A549 (cell line): ENCODE measurements at regions not wholly inside any gene's neighbourhood (a gene's known extent, or its start where the extent isn't known, plus 50 kb on each side); places are given as distances from the start of the nearest gene placed in this dataset.
"Not testable (repeated sequence)": the region's sequence is repeated elsewhere in the genome, so short reads cannot be mapped to it uniquely, and the experiment has no call there.

Experiments
- ATAC-seq, 2 experiments: fragments of 200-7000 bp in 1 of 2; fragments of >200 bp in 1 of 2; cut with Nextera tagmentation in 1 of 2; cut with Tn5 transposase in 1 of 2; 3 replicates each; pipeline versions ENCODE4 v1.8.0 to v1.9.1; 2018 to 2020; ENCODE audit warnings: mild to moderate bottlenecking in 1 of 2, moderate library complexity in 1 of 2
- CTCF ChIA-PET: fragments of 300-600 bp; sonication (Branson Sonifier 250); formaldehyde crosslinking; extraction: SDS; loops from one replicate; lab custom pipeline; 2021; ENCODE audit warnings: antibody characterized with exemption, inconsistent platforms; lab: Yijun Ruan, JAX
- POLR2A ChIA-PET: fragments of 350-600 bp; formaldehyde crosslinking; extraction: SDS; loops from one replicate; lab custom pipeline; 2021; ENCODE audit warnings: antibody characterized with exemption, inconsistent platforms; lab: Yijun Ruan, JAX
- DNase-seq, 2 experiments: peaks; one replicate each; pipeline versions ENCODE4 v3.0.0 to v3.0.0-alpha.2; 2011 to 2016; ENCODE audit warnings: low read depth in 1 of 2, low spot score in 1 of 2
- FAIRE-seq: peaks from 2 replicates; lab custom pipeline; 2011; peaks lifted over from hg19 to GRCh38; lab: Jason Lieb, UNC
- H3K27ac ChIP-seq, 2 experiments: fragments of >200 bp; sonication (Bioruptor Twin); formaldehyde crosslinking; 3 replicates each; pipeline ENCODE4 v1.5.1; 2016 to 2017
- H3K4me1 ChIP-seq: fragments of >200 bp; sonication (Bioruptor Twin); formaldehyde crosslinking; 3 replicates; pipeline ENCODE4 v1.6.1; 2016
- H3K4me2 ChIP-seq: fragments of >200 bp; sonication (Bioruptor Twin); formaldehyde crosslinking; 3 replicates; pipeline ENCODE4 v1.6.1; 2016
- H3K4me3 ChIP-seq: fragments of >200 bp; sonication (Bioruptor Twin); formaldehyde crosslinking; 3 replicates; pipeline ENCODE4 v1.5.1; 2016
- H3K9me3 ChIP-seq: fragments of >200 bp; sonication (Bioruptor Twin); formaldehyde crosslinking; 3 replicates; pipeline ENCODE4 v1.6.1; 2016
- WGBS: methylation state at CpG from one replicate; pipeline ENCODE4 v1.1.6; 2017; ENCODE audit errors: missing lambda C conversion rate; 5-methylcytosine and 5-hydroxymethylcytosine counted together

DNA sequence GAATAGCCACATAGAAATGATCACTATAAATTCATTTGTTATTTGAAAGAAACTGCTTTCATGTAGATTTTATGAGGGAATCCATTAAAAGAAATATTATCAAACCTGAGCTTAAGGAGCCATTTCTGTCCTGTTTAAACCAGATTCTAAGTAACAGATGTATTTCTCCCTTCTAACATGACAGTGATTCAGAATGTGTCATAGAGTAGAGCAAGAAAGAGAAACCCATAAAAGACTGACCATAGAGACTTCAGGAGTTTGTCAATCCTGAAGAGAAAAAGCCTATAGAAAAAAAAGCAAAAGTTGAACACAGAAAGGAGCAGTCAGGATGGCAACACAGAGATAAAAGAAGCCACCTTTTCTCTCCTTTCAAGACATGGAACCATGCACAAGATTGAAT, 390.6 kb downstream of the PRIM2 start:
- H3K9me3 ChIP-seq, FAIRE-seq, H3K4me3 ChIP-seq, H3K4me2 ChIP-seq, CTCF ChIA-PET, ATAC-seq, DNase-seq, POLR2A ChIA-PET, H3K27ac ChIP-seq, H3K4me1 ChIP-seq: not testable (repeated sequence)

DNA sequence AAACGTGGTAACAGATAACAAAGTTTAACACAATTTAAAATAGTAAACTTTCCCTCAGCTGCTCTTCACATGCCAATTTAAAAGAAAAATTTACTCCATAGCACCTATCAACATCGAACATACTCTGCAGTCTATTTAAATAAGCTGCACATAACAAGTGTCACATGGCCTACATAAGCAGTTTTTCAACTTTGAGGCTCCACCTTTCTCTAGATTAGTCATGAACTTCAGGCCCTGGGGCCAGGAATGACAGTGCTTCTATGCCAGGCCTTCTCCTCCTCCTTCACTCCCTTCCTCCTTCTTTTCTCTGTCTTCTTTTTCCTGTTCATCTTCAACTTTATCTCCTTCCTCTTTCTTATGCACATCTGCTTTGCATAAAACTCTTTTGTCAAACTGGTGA, 405.1 kb downstream of the PRIM2 start:
- H3K4me1 ChIP-seq, FAIRE-seq, H3K4me2 ChIP-seq, H3K27ac ChIP-seq, ATAC-seq, POLR2A ChIA-PET, H3K9me3 ChIP-seq, H3K4me3 ChIP-seq, CTCF ChIA-PET: not testable (repeated sequence)
- peak in 1 of 2 experiments; percentile 18 for DNase-seq
- 22% methylated on average over 2 of the region's 2 CpGs for WGBS

DNA sequence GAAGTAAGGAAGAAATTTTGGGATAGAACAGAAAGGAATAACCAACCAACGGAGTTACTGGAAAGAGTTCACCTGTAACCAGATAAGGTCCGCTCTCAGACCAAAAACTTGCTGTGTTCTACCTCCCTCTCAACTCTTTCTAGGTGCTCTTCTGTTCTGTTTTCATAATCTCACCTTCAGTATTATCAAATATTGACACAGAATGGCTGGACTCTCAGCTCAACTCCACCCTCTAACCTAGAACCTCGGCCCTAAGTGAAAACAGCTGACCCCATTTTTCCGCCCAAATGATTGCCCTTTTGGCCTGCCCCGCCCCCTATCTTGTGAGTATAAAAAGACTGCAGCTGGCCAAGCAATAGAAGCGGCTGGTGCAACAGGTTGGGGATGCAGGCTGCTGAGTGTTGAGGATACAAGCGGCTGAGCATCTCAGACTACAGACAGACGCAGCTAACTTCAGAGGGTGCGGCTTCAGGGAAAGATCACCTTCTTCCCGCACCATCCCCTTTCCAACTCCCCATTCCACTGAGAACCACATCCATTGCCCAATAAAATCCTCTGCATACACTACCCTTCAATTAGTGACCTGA, 406.5 kb downstream of the PRIM2 start:
- CTCF ChIA-PET, H3K4me3 ChIP-seq, ATAC-seq, H3K4me1 ChIP-seq, H3K27ac ChIP-seq, DNase-seq, H3K4me2 ChIP-seq, POLR2A ChIA-PET, H3K9me3 ChIP-seq, FAIRE-seq: not testable (repeated sequence)
- 63% methylated on average over 10 of the region's 10 CpGs for WGBS

DNA sequence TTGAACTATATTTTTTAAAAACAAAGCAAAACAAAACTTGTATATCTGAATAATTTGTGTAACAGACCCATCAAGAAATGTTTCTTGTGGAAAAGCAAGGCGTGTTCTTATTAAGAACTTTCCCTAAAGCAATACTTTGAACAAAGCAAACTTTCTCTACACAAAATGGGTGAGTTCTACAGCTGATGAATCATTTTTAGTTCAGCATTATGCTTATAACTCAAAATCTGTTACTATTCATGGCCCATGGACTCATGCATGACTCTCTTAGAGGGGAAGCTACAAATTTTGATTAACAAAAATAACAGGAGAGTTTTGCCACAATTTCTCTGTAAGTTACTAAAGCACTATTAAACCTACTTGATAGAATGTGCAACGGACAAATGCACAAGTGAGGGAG, 412.0 kb downstream of the PRIM2 start:
- H3K27ac ChIP-seq, POLR2A ChIA-PET, H3K4me1 ChIP-seq, H3K9me3 ChIP-seq, FAIRE-seq, DNase-seq, CTCF ChIA-PET, H3K4me2 ChIP-seq, H3K4me3 ChIP-seq, ATAC-seq: not testable (repeated sequence)
- 13% methylated on average over 1 of the region's 2 CpGs for WGBS

DNA sequence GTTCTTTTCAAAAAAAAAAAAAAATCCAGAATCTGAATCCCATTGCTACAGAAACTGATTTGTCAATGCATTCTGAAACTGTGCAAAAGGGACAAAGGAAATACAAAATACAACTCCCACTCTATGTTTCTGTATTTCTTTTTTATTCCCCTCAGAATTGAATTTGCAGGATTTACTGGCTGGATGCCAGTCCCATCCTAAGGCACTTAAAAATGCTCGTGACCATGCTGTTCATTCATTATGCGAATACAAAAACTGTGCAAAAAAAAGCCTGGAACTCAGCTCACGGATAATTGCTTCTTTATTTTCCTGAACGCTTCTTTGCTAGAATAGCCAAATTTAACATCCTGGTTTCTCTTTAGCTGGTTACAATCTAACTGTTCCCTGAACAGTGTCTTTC, 413.3 kb downstream of the PRIM2 start:
- WGBS: 39% methylated on average over 4 of the region's 4 CpGs
- H3K27ac ChIP-seq, H3K4me2 ChIP-seq, FAIRE-seq, CTCF ChIA-PET, H3K9me3 ChIP-seq, H3K4me1 ChIP-seq, POLR2A ChIA-PET, ATAC-seq, DNase-seq, H3K4me3 ChIP-seq: not testable (repeated sequence)

DNA sequence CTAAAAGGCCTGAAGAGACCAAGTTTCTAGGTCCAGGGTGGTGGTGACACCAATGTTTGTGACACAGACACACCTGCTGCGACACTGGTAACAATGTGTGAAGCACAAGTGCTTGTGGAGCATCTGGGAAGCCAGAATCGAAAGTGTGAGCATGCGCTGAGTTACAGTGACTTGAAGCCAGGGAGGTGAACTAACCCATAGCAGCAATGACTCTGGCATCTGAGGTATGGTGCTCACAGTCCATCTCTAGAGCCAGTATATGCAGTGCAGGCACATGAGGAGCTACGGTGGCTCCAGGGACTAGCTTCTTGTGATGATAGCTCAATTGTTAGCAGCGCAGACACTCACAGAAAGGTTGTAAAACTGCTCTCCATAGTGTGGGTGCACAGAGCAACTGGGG, 430.3 kb downstream of the PRIM2 start:
- DNase-seq, ATAC-seq, FAIRE-seq, H3K4me1 ChIP-seq, CTCF ChIA-PET, H3K27ac ChIP-seq, H3K9me3 ChIP-seq, H3K4me2 ChIP-seq, POLR2A ChIA-PET, H3K4me3 ChIP-seq: not testable (repeated sequence)
- 42% methylated on average over 3 of the region's 5 CpGs for WGBS

DNA sequence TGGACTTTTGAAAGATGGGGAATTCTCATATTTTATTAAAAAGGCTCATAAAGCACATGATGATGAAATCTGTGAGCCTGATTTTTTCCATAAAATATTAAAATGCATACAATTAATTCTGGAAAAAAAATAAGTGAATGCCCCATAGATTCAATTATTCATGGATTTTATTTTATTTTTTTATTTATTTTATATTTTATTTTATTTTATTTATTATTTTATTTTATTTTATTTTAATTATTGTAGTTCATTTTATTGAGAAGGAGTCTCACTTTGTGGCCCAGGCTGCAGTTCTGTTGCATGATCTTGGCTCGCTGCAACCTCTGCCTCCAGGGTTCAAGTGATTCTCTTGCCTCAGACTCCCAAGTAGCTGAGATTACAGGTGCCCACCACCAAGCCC, 442.4 kb downstream of the PRIM2 start:
- POLR2A ChIA-PET, CTCF ChIA-PET, H3K4me1 ChIP-seq, H3K27ac ChIP-seq, FAIRE-seq, H3K4me3 ChIP-seq, H3K9me3 ChIP-seq, H3K4me2 ChIP-seq, DNase-seq, ATAC-seq: not testable (repeated sequence)
- WGBS: 37% methylated on average over 1 of the region's 1 CpG

DNA sequence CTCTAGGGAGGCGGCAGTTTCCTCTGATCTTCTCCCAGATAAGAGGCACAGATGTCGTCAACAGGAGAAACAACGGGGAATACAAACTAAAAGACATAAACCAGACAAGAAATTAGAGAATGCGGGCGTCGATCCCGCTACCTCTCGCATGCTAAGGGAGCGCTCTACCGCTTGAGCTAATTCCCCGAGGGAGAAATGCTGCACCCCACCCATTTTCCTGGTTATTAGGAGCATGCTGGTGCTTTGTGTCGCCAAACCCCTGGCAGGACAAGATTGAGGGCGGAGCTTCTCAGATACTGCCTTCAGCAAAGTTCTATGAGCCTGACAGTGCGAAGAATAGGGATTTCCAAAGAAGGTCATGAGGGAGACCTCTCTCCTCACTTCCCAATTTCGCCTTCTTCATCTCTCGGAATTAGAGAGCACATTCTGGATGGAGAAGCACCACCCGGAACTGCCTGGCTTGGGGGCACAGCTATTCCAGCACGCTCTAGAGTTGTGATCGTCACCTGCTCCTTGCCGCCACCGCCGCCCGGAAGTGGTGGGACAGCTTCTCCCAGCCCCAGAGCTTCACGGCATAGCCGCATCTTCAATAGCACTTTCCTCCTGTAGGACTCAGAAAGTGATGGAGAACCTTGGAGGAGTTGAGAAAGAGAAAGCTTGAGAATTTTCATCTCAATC, 475.4 kb downstream of the PRIM2 start:
- H3K27ac ChIP-seq, CTCF ChIA-PET, H3K4me3 ChIP-seq, H3K9me3 ChIP-seq, POLR2A ChIA-PET, H3K4me2 ChIP-seq, FAIRE-seq, H3K4me1 ChIP-seq: not testable (repeated sequence)
- 31% methylated on average over 22 of the region's 25 CpGs for WGBS
- ATAC-seq (peak; percentile 78 to 99), DNase-seq (peak in 1 of 2 experiments; percentile 15)

DNA sequence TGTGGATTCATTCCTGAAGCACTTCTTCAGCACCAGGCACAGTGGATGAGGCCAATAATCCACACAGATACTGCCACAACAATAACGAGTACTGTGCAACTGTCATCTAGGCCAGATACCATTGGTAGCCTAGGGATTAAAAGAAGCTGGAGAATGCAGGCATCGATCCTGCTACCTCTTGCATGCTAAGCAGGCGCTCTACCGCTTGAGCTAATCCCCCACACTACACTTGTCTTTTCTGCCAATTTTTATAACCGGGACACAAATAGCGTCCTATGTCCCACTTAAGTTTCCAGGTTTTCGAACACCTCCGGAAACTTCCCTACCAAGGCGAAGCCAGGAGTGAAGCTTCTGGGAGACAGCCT, 475.9 kb downstream of the PRIM2 start:
- CTCF ChIA-PET, H3K27ac ChIP-seq, H3K4me2 ChIP-seq, POLR2A ChIA-PET, H3K4me1 ChIP-seq, H3K4me3 ChIP-seq, H3K9me3 ChIP-seq, FAIRE-seq: not testable (repeated sequence)
- ATAC-seq (peak; percentile 80 to 84; a peak in 5 of 6 replicates), DNase-seq (peak in 1 of 2 experiments; percentile 19)
- 50% methylated on average over 9 of the region's 9 CpGs for WGBS

DNA sequence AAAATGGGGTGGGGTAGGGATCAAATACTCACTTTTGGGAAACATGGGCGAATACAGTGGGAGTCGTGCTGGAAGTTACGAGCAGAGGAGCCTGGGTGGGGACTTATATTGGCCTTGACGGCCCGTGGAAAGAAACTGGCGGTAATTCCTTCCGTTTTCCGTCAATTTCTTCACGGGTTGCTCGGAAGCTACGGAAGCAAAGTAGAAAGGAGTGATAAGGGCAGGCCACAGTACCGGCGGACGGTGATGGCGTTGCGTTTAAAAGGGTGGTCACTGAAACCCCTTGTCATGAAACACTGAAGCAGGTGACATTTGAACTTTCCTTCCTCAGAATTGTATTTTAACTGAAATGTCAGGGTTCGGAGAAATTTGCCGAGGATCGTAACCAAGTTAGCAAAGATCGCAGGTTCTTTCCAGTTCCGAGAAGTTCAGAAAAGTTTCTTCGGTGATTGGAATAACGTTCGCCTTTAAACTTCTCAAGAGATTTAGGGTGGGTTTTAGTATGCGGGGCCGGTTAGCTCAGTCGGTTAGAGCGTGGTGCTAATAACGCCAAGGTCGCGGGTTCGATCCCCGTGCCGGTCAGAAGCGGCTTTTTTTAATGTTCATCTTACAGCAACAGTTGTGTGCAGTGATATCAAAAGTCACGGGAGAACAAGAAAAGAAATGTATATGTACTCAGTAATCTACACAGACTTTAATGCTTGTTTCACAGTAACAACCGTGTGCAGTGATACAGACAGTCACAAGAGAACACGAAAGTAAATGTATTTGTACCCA, 482.5 kb downstream of the PRIM2 start:
- CTCF ChIA-PET, H3K4me2 ChIP-seq, H3K9me3 ChIP-seq, H3K27ac ChIP-seq, POLR2A ChIA-PET, H3K4me3 ChIP-seq, FAIRE-seq, H3K4me1 ChIP-seq: not testable (repeated sequence)
- DNase-seq: peak in 1 of 2 experiments; percentile 23
- peak in 1 of 2 experiments; percentile 79; a peak in 3 of 6 replicates for ATAC-seq
- 40% methylated on average over 37 of the region's 38 CpGs for WGBS

DNA sequence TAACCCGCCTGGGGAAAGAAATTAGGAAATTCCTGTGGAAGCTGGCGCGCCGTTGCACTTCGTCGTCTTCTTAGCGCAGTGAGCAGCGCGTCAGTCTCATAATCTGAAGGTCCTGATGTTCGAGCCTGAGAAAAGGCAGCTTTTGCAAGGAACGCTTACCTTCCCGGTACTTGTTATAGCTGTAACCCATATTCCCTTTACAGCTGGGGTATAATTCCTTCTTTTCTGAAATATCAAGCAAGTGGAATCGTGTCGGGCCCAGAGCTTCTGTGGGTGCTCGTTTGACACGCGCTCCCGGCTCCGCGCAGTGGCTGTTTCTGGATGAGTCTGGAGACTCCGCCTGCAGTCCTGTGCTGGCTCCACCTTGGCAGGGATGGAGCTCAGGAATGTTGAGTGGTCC, 491.2 kb downstream of the PRIM2 start:
- POLR2A ChIA-PET: not testable (repeated sequence)

More for the DNA sequence above, 491.2 kb downstream of the PRIM2 start:
- H3K4me2 ChIP-seq, H3K4me1 ChIP-seq, DNase-seq, FAIRE-seq, H3K4me3 ChIP-seq, H3K9me3 ChIP-seq, CTCF ChIA-PET, H3K27ac ChIP-seq: not testable (repeated sequence)
- 17% methylated on average over 6 of the region's 21 CpGs for WGBS
- peak; percentile 47 to 99; a peak in 4 of 6 replicates for ATAC-seq
